ENCODE measurements at regions not wholly inside any gene's neighbourhood (a gene's known extent, or its start where the extent isn't known, plus 50 kb on each side); places are given as distances from the start of the nearest gene placed in this dataset.

DNA sequence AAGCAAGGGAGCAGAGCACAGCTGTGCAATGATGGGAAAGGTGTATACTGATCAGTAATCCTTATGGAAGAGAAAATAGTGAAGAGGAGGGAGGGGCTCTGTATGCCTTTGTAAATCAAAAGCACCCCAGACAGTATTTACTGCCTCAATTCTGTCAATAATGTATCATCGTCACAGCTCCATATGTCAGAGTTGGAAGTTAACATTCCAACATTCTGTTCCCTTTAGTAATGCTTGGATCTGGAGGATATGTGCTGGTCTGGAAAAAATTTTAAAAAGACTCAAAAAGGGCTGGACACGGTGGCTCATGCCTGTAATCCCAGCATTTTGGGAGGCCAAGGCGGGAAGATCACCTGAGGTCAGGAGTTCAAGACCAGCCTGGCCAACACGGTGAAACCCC lies 310.4 kb downstream of the ACTL7B start:
- DNase-seq, result no peak

DNA sequence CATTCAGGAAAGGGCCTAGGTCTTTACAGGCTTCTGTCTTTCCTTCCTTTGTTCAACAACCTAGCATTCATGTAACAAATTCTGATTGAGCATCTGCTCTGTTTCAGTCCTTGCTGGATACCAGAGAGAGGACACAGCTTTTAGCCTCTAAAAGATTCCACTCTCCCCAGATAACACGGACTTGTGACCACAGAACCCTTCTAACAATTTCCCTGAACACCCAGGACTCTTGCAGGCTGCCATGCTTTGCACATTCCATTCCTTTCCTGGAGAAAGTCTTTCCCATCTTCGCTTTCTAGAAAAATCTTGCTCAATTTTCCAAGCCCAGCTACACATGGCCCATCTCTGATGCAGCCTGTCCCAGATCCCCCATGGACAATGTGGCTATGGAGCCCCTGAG lies 310.9 kb downstream of the ACTL7B start:
- no peak for DNase-seq

DNA sequence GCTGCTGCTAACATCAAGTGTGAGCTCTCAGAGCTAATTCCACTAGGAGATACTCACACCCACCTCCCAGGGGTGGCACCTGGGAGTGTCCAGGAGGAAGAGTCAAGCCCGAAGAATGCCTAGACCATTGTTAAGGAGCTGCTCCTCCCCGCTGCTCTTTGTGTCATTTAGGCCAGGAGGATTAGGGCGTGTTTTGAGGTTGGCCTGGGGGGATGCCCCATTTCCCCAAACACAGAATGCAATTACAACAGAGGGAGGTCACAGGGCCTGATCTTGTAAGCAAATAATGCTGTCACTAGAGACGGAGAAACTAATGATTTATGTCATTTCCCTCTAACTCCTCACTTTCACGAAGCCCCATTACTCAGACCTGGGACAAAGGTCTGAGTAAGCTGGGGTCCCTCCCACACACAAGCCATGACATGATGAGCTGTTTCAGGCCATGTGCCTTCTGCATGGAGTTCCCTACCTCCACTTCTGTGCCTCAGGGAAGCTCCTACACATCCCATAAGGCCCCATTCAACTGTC lies 312.5 kb downstream of the ACTL7B start:
- no peak for DNase-seq

DNA sequence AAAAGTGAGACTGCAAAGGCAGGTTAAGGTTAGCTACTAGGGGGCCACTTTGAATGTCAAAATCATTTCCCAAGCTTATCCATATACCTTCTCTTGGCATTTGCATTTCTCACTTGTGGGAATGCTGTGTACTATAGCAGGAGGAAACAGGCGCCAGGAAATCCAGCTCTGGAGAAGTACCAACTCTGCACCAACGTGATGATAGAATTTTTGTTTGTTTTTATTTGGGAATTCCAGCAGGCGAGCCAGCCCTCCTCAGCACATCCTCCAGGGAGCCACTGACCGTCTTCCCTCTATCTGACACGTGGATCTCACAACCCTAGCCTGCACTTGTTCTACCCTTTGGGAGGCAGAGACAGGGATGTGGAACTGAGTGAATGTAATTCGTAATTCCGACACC lies 318.0 kb downstream of the ACTL7B start:
- DNase-seq, result no peak

DNA sequence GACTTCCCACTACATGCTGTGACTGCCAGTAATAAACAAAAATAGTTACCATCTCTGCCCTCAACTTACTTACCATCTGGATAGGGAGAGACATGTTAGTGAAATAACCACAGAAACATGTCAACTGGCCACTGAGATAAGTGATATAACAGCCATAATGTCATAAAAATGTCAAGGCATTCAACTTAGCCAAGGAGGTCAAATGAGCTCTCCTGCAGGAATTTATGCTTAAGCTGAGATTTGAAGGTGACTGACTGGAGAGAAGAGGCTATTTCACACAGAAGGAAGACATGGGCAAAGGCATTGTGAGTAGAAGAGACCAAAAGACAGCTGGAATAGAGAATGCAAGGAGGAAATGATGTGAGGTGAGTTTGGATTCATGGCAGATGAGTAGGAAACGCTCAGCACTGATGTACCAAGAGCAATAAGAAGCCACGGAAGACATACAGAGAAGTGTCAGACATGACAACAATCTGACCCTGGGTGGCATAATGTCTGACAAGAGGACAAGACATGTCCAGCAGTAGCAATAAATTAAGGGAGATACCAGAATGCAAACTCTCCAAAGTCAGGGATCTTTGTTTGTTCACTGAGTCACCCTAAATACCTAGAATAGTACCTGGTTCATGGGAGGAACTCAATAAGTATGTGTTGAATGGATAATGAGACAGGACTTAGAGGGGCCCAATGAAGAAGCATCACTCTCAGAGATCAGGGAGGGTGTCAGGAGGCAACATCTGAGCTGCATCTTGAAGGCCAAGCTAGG lies 318.8 kb downstream of the ACTL7B start:
- no peak for DNase-seq

DNA sequence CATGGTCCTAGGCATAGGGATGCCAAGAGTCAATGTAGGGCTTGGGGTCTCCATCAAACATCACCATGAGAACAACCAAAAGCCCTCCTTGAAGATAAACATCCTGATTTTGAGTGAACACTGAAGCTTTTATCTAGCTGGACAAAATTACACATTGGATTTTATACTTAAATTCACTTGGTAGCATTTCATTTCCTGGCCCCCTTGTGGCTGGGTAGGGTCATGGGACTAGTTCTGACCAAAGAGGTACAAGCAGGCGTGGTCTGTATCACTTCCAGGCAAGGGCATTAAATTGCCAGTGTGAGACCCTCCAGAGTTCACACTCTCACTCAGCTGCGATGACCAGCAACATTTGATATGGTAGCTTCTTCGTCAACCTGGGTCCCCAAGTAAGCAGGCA lies 320.3 kb downstream of the ACTL7B start:
- DNase-seq, result no peak

DNA sequence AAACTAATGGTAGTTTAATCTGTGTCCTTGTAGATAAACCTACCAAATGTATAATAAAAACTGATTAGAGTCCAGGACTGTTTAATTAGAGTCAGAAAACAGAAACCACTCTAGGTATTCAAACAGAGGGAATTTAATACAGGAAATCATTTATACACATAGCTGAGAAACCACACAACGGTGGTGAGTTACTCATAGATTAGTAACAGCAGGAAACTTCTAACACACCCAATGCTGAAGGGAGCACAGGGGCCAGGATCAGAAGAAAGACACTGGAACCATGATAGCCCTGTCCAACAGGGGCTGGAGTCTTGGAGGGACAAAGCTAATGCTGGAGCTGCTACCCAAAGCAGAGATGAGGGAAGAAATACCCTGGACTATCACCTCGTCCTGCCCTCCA lies 321.0 kb downstream of the ACTL7B start:
- no peak for DNase-seq

DNA sequence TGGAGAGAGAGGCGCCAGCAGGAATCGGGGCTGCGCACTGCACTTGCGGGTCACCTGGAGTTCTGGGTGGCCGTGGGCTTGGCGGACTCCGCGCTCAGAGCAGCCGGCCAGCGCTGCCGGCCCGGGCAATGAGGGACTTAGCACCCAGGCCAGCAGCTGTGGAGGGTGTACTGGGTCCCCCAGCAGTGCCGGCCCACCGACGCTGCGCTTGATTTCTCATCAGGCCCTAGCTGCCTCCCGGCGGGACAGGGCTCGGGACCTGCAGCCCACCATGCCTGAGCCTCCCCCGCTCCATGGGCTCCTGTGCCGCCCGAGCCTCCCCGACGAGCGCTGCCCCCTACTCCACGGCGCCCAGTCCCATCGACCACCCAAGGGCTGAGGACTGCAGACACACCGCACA lies 325.6 kb downstream of the ACTL7B start:
- DNase-seq, result no peak

DNA sequence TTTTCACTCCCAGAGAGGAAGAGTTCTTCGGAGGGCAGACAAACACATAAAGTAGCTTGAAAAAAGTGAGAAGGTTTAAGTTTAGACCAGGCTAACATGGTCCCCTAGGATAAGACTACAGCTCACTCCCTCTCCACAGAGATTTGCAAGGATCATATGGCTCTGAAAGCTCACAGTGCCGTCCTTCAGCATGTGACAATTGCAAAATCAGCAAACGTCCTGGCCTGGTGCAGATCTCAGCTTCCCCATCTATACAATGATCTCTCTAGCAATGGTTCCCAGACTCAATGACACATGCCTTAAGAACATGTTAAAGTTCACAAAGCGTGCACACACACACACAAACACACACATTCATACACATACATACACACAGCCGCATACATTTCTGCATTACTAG lies 327.6 kb downstream of the ACTL7B start:
- DNase-seq, result no peak

DNA sequence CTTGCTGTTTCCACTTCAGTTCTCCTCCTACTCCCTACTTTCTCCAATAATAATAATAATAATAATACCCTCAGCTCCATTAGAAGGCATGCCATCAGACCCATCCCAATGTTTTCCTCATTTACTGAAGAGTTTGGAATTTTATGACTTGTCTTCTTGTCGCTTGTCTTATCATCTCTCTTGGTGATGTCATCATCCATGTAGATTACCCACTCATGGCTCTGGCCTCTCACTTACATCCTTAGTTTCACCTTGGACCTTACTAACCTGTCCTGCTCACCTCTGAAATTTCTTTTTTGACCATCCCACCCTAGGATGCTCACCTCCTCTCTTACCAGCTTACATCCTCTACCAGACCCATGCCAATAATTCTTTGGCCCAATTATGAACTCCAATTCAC lies 329.3 kb downstream of the ACTL7B start:
- DNase-seq, result no peak

DNA sequence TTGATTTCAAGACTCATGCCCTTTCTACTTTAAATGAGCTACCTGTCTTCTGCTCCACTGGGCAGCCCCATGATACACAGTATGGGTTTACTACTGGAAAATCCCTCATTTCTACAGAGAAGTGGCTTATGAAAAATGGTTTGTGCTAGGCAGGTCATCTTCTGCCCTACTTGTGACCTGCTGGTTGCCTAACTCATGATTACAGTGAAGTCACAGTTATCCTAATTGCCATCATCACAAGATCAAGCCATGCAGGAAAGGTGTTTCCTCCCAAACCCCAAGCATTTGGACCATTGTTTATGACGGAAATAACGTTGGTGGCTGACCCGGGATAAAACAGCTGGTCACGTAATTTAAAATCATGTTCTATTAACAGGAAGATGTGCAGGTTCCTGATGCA lies 330.6 kb downstream of the ACTL7B start:
- no peak for DNase-seq

DNA sequence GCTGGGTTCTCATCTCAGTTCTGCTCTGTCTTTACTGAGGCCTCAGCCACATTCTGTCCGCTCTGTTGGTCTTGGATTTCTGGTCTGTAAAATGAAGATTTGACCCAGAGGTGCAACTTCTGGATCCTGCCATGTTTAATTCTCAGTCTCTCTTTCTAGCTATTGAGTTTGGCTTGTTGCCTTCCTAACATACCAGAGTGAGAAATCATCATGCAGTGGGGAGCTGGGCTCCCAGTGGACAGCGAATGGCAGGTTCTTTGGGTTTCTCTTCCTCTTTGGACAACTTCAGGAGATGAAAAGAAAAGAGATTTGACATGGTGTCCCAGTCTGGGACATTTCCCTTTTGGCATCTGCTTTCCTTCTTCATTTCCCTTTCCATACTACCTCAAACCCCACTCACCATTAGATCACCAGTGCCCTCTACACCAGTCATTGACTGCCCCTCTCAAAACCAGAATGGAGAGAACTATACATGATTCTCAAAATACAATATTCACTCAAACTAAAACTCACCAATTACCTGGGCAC lies 334.7 kb downstream of the ACTL7B start:
- DNase-seq, result no peak

DNA sequence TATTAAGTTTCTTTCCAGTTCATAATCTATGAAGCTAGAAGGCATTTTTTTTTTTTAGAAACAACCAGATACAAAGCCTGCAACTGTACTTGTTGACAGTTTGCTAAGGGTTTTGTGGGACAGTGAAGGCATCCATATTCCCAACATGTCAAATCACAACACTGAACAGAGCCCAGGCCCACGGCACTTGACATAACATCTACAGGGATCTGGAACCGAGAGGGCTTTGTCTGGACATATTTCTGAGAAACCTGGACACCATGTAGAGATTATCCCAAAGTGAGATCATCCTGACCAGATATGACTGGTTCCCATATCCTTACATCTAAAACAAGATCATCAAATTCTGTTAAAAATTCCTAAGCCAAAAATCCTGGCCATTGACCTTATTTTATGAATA lies 336.3 kb downstream of the ACTL7B start:
- DNase-seq, result no peak

DNA sequence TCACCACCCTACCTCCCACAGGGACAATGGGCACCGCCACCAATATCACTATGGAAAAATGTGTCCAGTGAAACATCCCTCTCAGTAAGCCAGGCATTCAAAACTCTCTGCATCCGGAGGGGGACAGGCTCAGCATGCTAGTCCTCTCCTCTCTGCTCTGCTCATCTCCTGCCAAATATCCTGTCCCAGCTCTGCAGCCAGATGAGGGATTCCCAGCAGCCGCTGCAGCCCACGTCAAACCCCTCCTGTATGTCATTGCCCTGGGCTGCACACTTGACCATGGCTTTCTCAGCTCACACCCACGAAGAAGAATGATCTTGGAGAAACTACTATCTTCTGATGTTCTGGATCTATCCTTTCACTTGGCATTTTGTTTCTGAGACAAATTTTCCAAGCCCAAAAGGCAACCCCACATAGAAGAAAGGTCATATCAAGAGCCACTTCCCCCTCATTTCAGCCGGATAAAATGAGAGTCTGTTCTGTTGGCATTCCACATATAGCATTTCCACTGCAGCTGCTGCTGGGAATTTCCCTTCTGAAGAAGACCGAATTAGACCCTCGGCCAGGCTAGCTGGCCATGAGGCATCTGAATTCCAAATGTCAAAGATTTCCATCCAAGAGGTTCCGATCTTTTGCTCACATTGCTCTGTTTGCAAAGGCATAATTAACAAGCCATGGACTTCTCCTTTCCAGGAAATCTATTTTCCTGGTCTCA lies 338.0 kb downstream of the ACTL7B start:
- DNase-seq, result no peak

DNA sequence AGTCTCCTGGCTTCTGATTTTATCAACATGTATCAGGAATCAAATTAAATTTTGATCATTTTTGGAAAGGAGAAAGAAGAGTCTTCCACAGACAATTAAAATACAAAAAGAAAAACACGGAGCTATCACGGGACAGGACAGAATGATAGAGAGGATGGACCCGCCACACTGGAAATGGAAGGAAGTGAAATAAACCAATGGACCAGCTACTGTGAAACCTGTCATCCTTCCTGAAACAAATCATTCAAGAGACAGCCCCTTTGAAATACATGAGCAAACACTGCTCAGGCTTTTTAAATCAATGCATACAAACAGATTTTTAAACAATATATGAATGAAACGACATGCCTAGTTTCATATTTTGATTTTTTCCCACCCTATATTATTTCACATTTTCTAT lies 339.4 kb downstream of the ACTL7B start:
- no peak for DNase-seq

DNA sequence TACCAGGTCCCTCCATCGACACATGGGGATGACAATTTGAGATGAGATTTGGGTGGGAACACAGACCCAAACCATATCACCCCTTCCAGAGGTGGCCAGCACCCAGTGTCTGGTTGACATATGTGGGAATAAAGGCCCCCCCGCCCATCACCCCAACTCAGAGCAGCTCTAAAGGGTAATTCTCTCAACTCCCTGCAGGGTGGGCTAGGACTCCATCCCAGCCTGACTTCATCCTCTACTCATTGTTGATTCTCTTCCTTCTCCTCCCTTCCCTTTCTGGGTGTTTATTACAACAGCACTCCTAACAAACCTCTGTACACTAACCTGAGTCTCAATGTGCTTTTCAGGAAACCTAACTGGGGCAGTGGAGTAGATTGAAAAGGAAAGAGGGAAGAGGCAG lies 339.9 kb downstream of the ACTL7B start:
- DNase-seq, result no peak

DNA sequence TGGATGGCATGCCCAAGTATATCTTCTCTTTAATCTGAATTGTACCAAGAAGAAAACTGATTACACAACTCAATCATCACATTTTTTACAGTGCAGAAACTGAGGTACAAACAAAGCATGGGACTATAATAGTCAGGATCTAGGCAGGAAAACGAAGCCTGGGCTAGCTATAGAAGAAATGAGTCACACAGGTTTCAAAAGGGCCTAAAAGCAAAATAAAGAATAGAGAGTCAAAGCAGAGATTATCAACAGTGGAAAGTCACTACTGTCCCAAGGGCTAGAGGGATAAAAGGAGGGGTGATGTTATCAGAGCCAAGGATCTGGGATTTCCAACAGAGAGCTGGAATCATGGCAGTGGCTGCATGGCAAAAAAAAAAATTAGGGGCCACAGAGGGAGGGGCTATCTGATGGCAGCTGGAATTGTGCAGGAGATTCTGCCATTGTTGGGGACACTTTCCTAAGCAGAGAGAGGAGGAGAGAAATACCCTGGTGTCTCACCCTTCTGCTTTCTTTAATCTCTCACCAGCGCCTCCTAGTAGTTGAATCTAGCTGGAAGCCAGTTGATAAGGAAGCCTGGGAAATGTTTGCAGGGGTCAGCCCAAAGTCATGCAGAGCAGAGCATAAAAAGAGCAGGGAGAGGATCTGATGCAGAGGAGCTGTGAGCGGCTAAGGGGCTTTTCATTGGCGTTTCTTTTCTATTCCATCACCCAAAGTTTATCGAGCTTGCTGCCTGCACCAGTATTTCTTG lies 343.2 kb downstream of the ACTL7B start:
- no peak for DNase-seq

DNA sequence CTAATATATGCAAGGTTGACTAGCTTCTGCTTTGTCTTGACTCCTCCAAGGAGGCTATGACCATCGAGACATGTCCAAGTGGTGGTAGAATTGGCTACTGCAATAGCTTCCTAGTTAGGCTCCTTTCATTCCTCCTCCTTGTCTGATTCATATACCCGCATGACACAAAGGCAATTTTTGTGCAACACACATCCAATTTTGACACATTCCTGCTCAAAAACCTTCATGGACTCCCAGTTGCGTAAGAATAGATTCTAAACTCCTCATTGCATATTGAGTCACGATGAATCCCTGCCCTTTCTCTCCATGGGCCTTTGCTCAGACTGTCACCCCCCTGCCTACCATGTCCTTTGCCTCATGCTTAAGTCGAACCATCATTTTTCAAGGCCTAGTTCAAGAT lies 344.5 kb downstream of the ACTL7B start:
- no peak for DNase-seq

DNA sequence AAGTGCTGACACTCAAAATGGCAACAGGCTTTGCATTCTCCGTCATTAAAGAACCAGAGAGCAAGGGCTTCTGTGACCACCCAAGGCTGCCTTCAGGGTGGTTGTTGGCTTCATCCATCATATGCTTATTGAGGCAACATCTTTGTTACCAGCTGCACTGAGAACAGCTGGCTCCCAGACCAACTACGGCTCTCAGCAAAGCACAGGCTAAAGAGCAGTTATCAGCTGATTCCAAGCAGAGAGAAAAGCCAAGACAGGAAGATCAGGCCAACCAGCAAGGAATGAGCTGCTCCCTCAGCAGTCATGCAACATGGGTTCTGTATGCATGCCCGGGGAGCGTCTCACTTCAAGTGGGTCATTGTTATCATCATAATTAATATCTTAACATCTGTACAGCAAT lies 358.9 kb downstream of the ACTL7B start:
- DNase-seq, result no peak

DNA sequence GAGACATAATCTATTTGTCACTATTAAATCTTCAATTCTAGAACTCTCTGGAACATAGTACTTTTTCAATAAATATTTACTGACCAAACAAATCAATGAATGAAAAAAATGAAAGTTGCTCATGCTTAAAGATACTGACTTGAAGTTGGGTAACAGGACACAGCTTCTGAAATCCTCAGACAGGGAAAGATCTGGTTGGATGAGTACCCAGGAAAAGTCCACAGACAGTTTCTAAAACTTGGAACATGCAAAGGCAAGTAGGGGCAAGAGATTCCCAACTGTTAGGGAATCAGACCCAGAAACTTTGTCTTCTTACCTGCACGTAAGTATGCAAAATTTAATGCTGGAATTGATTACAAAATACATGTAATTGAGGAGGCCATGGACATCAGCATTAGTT lies 366.2 kb downstream of the ACTL7B start:
- no peak for DNase-seq

DNA sequence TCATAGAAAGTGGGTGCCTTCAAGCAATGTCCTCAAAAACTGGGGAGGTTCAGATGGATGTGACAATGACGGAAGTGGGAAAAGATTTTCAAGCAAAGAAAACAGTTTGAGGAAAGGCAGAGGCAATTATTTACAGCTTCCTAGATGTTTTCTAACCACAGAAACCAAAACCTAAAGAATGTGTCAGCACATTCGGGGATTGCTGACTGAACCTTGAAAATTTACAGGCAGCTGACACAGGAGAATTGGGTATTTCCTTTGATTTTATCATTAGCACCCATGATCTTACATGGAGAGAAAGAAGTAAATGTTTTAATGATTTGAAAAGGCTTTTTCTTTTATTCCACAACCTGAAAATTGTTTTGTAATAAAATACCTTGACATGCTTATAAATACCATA lies 369.0 kb downstream of the ACTL7B start:
- no peak for DNase-seq

DNA sequence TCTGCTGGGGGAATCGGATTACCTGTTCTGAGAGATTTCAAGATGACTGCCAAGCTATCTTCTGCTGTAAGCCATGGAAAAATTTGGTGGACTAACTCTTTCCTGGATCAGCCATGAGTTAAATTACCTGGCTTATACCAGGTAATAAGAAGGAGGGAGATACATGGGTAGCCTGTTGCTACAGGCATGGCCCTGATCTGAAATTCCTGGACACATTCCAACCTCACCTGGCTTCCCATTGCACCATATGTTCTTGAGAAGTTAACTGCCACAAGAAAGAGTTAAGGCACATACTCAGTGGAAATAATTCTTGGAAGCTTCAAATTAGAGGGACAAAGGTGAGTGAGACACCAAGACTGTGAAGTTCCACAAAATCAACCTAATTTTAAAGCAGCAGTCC lies 371.3 kb downstream of the ACTL7B start:
- no peak for DNase-seq

DNA sequence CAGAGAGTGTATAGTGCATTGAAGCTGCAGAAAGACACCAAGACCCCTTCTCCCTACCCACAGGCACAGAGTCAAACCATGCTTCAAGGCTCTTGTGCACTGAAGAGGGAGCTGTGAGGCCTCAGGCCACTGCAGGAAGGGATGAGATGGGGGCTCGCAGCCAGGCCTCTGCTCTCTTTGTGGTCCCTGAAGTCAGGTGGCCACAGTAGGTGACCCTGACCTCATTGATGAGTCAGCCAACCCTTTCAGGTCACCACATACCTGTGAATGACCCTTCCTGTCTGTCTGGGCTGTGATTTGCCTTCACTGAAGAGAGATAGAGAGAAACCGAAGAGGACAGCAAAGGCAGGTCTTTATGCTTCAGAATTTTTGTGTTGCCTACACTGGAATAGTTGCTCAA lies 372.1 kb downstream of the ACTL7B start:
- DNase-seq, result no peak
